ENCODE measurements at regions not wholly inside any gene's neighbourhood (a gene's known extent, or its start where the extent isn't known, plus 50 kb on each side); places are given as distances from the start of the nearest gene placed in this dataset.
"Not testable (repeated sequence)": the region's sequence is repeated elsewhere in the genome, so short reads cannot be mapped to it uniquely, and the experiment has no call there.

GRCh38 chr11:57903441-57904123, 120.1 kb upstream of the OR9Q1 start:
- Histone ChIP-seq H3K4me3 (ENCODE audit: low read length in 3 of 3) (peak overlapping the region in 1 of 3 donors; percentile 32), H3K9ac (ENCODE audit: low read length in 3 of 3) (no peak overlapping the region), H3K36me3 (ENCODE audit: control insufficient read depth in 2 of 3, insufficient read depth in 3 of 3, low read length in 3 of 3) (no peaks in the 10 kb centered on the region), H3K27me3 (ENCODE audit: control insufficient read depth, insufficient read depth, low read length) (no peaks in the 10 kb centered on the region), H3K9me3 (ENCODE audit: control insufficient read depth in 2 of 3, insufficient read depth in 1 of 3, low read length in 3 of 3) (no peaks in the 10 kb centered on the region), H3K27ac (ENCODE audit: low read depth in 2 of 2, low read length in 2 of 2) (no peak overlapping the region), H3K4me1 (ENCODE audit: control insufficient read depth in 2 of 3, insufficient read depth in 2 of 3, low read depth in 1 of 3, low read length in 3 of 3) (peaks cover 0 to 4% (median 3%) of the 10 kb centered on the region in 3 donors)
- no peak for TF ChIP-seq CTCF (IDR thresholded peaks at IDR 0.05; ENCODE audit: borderline replicate concordance, extremely low read depth, insufficient read depth)
- intact Hi-C loops (cut with DNase I): no loop called here
- DNase-seq (peak in 1 of 5 donors; percentile 93), FAIRE-seq (no peak)

- no peak overlapping the region for H3K9ac ChIP-seq (ENCODE audit: low read length in 3 of 3)
- peak overlapping the region in 1 of 2 donors; percentile 16 for H3K27ac ChIP-seq (ENCODE audit: low read depth in 2 of 2, low read length in 2 of 2)
These were observed 119.3 kb upstream of the OR9Q1 start for GRCh38 chr11:57904376-57904775.

GRCh38 chr11:57905439-57905838, 118.2 kb upstream of the OR9Q1 start:
- Histone ChIP-seq H3K27me3 (ENCODE audit: control insufficient read depth, insufficient read depth, low read length) (no peaks in the 10 kb centered on the region), H3K27ac (ENCODE audit: low read depth in 2 of 2, low read length in 2 of 2) (no peak overlapping the region), H3K4me3 (ENCODE audit: low read length in 3 of 3) (no peak overlapping the region), H3K9ac (ENCODE audit: low read length in 3 of 3) (no peak overlapping the region), H3K36me3 (ENCODE audit: control insufficient read depth in 2 of 3, insufficient read depth in 3 of 3, low read length in 3 of 3) (no peaks in the 10 kb centered on the region), H3K4me1 (ENCODE audit: control insufficient read depth in 2 of 3, insufficient read depth in 2 of 3, low read depth in 1 of 3, low read length in 3 of 3) (peaks cover 0 to 4% (median 3%) of the 10 kb centered on the region in 3 donors), H3K9me3 (ENCODE audit: control insufficient read depth in 2 of 3, insufficient read depth in 1 of 3, low read length in 3 of 3) (no peaks in the 10 kb centered on the region)
- DNase-seq (no peak), FAIRE-seq (no peak)
- intact Hi-C loops (cut with DNase I): no loop called here
- TF ChIP-seq CTCF (IDR thresholded peaks at IDR 0.05; ENCODE audit: borderline replicate concordance, extremely low read depth, insufficient read depth): no peak

More at GRCh38 chr11:57904376-57904775, 119.3 kb upstream of the OR9Q1 start:
- peak overlapping the region in 2 of 3 donors; percentile 32 to 44 for H3K4me3 ChIP-seq (ENCODE audit: low read length in 3 of 3)
- no peaks in the 10 kb centered on the region for H3K36me3 ChIP-seq (ENCODE audit: control insufficient read depth in 2 of 3, insufficient read depth in 3 of 3, low read length in 3 of 3)
- no peaks in the 10 kb centered on the region for H3K9me3 ChIP-seq (ENCODE audit: control insufficient read depth in 2 of 3, insufficient read depth in 1 of 3, low read length in 3 of 3)
- H3K4me1 ChIP-seq (ENCODE audit: control insufficient read depth in 2 of 3, insufficient read depth in 2 of 3, low read depth in 1 of 3, low read length in 3 of 3): peaks cover 0 to 4% (median 3%) of the 10 kb centered on the region in 3 donors
- TF ChIP-seq CTCF (IDR thresholded peaks at IDR 0.05; ENCODE audit: borderline replicate concordance, extremely low read depth, insufficient read depth): no peak
- DNase-seq (no peak), FAIRE-seq (no peak)
- H3K27me3 ChIP-seq (ENCODE audit: control insufficient read depth, insufficient read depth, low read length): no peaks in the 10 kb centered on the region
- intact Hi-C loops (cut with DNase I): no loop called here

GRCh38 chr11:57908399-57908798, 115.3 kb upstream of the OR9Q1 start:
- DNase-seq; FAIRE-seq; H3K4me1 ChIP-seq (ENCODE audit: control insufficient read depth in 2 of 3, insufficient read depth in 2 of 3, low read depth in 1 of 3, low read length in 3 of 3); H3K9ac ChIP-seq (ENCODE audit: low read length in 3 of 3); H3K27me3 ChIP-seq (ENCODE audit: control insufficient read depth, insufficient read depth, low read length); intact Hi-C loops (cut with DNase I); H3K4me3 ChIP-seq (ENCODE audit: low read length in 3 of 3); H3K27ac ChIP-seq (ENCODE audit: low read depth in 2 of 2, low read length in 2 of 2); H3K9me3 ChIP-seq (ENCODE audit: control insufficient read depth in 2 of 3, insufficient read depth in 1 of 3, low read length in 3 of 3); H3K36me3 ChIP-seq (ENCODE audit: control insufficient read depth in 2 of 3, insufficient read depth in 3 of 3, low read length in 3 of 3): not testable (repeated sequence)

- intact Hi-C loops (cut with DNase I); H3K36me3 ChIP-seq (ENCODE audit: control insufficient read depth in 2 of 3, insufficient read depth in 3 of 3, low read length in 3 of 3); H3K27ac ChIP-seq (ENCODE audit: low read depth in 2 of 2, low read length in 2 of 2); FAIRE-seq; H3K27me3 ChIP-seq (ENCODE audit: control insufficient read depth, insufficient read depth, low read length); H3K9me3 ChIP-seq (ENCODE audit: control insufficient read depth in 2 of 3, insufficient read depth in 1 of 3, low read length in 3 of 3); DNase-seq; H3K9ac ChIP-seq (ENCODE audit: low read length in 3 of 3); H3K4me3 ChIP-seq (ENCODE audit: low read length in 3 of 3); H3K4me1 ChIP-seq (ENCODE audit: control insufficient read depth in 2 of 3, insufficient read depth in 2 of 3, low read depth in 1 of 3, low read length in 3 of 3): not testable (repeated sequence)
These were observed 112.2 kb upstream of the OR9Q1 start for GRCh38 chr11:57911522-57911921.

Data from kidney (tissue), 13 donors.